WTC11 (cell line): ENCODE measurements at regions not wholly inside any gene's neighbourhood (a gene's known extent, or its start where the extent isn't known, plus 50 kb on each side); places are given as distances from the start of the nearest gene placed in this dataset.

Experiments used
- ATAC-seq: fragments of 200-7000 bp; cut with Tn5 transposase; 2 replicates; pipeline ENCODE4 v1.10.0; 2021; ENCODE audit warnings: mild to moderate bottlenecking, moderate library complexity
- CTCF ChIA-PET: fragments of 300-600 bp; sonication (Branson Sonifier 250); formaldehyde crosslinking; loops from one replicate; lab custom pipeline; 2021; ENCODE audit warnings: antibody characterized with exemption; lab: Charles Lee
- POLR2A ChIA-PET: fragments of 350-600 bp; sonication (Branson Sonifier 250); formaldehyde crosslinking; loops from one replicate; lab custom pipeline; 2021; ENCODE audit warnings: antibody characterized with exemption; lab: Charles Lee
- DNase-seq: peaks from one replicate; pipeline ENCODE4 v3.0.0; 2021; ENCODE audit warnings: low spot score
- H3K27ac Mint-ChIP-seq: 2 replicates; pipeline ENCODE4 v1.8.0; 2021; ENCODE audit warnings: mixed read lengths
- H3K27me3 Mint-ChIP-seq: 2 replicates; pipeline ENCODE4 v1.8.0; 2021; ENCODE audit warnings: low read depth, mild to moderate bottlenecking, moderate library complexity, mixed read lengths
- H3K36me3 Mint-ChIP-seq: 2 replicates; pipeline ENCODE4 v1.8.0; 2021; ENCODE audit warnings: mixed read lengths
- H3K4me1 Mint-ChIP-seq: 2 replicates; pipeline ENCODE4 v1.8.0; 2022; ENCODE audit warnings: mixed read lengths
- H3K4me3 Mint-ChIP-seq: 2 replicates; pipeline ENCODE4 v1.8.0; 2021; ENCODE audit warnings: mild to moderate bottlenecking, moderate library complexity, mixed read lengths
- H3K9me3 Mint-ChIP-seq: 2 replicates; pipeline ENCODE4 v1.8.0; 2021; ENCODE audit warnings: mixed read lengths
- EMX1 ChIP-seq: fragments of 250-450 bp; sonication (Bioruptor Pico); IDR thresholded peaks from 2 replicates; pipeline ENCODE4 v1.8.0; 2021; ENCODE audit warnings: mild to moderate bottlenecking
- ETV6 ChIP-seq: sonication (generic); formaldehyde crosslinking; IDR thresholded peaks from 2 replicates; pipeline ENCODE4 v1.8.1; 2022; ENCODE audit warnings: mild to moderate bottlenecking, missing genetic modification reagents
- KAT7 ChIP-seq: sonication (generic); formaldehyde crosslinking; IDR thresholded peaks from 2 replicates; pipeline ENCODE4 v1.8.1; 2023; ENCODE audit warnings: missing genetic modification reagents, mild to moderate bottlenecking, borderline replicate concordance
- NR3C1 ChIP-seq: sonication (generic); formaldehyde crosslinking; conservative IDR thresholded peaks from 2 replicates; pipeline ENCODE4 v1.8.1; 2023; ENCODE audit warnings: low read depth, mild to moderate bottlenecking, missing genetic modification reagents
- TCF7 ChIP-seq: sonication (generic); formaldehyde crosslinking; IDR thresholded peaks from 2 replicates; pipeline ENCODE4 v1.8.0; 2022; ENCODE audit warnings: mild to moderate bottlenecking, low read depth, missing genetic modification reagents, moderate library complexity
- TF ChIP-seq, protein P1 (sequence below): sonication (generic); formaldehyde crosslinking; IDR thresholded peaks from 2 replicates; pipeline ENCODE4 v1.8.0; 2022; ENCODE audit warnings: missing genetic modification reagents
- TF ChIP-seq, protein P2 (sequence below): sonication (generic); formaldehyde crosslinking; IDR thresholded peaks from 2 replicates; pipeline ENCODE4 v1.8.1; 2022; ENCODE audit warnings: low read depth, mild to moderate bottlenecking, moderate library complexity, missing genetic modification reagents, borderline replicate concordance
- TF ChIP-seq, protein P3 (sequence below): sonication (generic); formaldehyde crosslinking; IDR thresholded peaks from 2 replicates; pipeline ENCODE4 v1.8.1; 2022; ENCODE audit warnings: mild to moderate bottlenecking, moderate library complexity, missing genetic modification reagents
- TF ChIP-seq, protein P4 (sequence below): sonication (generic); formaldehyde crosslinking; IDR thresholded peaks from 2 replicates; pipeline ENCODE4 v1.8.0; 2022; ENCODE audit warnings: mild to moderate bottlenecking, missing genetic modification reagents
- TF ChIP-seq, protein P5 (sequence below): sonication (generic); formaldehyde crosslinking; IDR thresholded peaks from 2 replicates; pipeline ENCODE4 v1.8.0; 2023; ENCODE audit warnings: missing genetic modification reagents
- TF ChIP-seq, protein P6 (sequence below): fragments of 250-450 bp; sonication (Bioruptor Pico); IDR thresholded peaks from 2 replicates; pipeline ENCODE4 v1.9.0; 2021; ENCODE audit warnings: mild to moderate bottlenecking
- TF ChIP-seq, protein P7 (sequence below): fragments of 250-450 bp; sonication (Bioruptor Pico); conservative IDR thresholded peaks from 2 replicates; pipeline ENCODE4 v1.9.0; 2021; ENCODE audit warnings: mild to moderate bottlenecking

DNA sequence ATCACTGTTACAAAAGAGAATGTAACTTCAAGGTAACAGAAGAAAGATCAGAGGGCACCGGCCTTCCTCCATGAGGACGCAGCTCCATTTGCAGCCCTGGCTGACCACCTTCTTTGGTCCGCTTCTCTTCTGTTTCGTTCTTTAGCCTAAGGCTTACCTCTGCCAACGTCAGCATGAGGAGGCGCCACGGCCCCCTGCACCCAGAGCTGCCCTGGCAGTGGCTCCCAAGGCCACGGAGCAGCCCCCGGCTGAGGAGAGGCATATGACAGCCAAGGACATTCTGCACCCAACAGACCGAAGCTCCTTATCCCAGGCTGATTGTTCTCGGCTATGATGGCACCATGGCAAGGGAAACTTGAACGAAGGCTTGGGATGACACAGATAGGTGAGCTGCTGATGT is 250.3 kb downstream of the TOMM20 start (continued):
- TF ChIP-seq, protein P1, sequence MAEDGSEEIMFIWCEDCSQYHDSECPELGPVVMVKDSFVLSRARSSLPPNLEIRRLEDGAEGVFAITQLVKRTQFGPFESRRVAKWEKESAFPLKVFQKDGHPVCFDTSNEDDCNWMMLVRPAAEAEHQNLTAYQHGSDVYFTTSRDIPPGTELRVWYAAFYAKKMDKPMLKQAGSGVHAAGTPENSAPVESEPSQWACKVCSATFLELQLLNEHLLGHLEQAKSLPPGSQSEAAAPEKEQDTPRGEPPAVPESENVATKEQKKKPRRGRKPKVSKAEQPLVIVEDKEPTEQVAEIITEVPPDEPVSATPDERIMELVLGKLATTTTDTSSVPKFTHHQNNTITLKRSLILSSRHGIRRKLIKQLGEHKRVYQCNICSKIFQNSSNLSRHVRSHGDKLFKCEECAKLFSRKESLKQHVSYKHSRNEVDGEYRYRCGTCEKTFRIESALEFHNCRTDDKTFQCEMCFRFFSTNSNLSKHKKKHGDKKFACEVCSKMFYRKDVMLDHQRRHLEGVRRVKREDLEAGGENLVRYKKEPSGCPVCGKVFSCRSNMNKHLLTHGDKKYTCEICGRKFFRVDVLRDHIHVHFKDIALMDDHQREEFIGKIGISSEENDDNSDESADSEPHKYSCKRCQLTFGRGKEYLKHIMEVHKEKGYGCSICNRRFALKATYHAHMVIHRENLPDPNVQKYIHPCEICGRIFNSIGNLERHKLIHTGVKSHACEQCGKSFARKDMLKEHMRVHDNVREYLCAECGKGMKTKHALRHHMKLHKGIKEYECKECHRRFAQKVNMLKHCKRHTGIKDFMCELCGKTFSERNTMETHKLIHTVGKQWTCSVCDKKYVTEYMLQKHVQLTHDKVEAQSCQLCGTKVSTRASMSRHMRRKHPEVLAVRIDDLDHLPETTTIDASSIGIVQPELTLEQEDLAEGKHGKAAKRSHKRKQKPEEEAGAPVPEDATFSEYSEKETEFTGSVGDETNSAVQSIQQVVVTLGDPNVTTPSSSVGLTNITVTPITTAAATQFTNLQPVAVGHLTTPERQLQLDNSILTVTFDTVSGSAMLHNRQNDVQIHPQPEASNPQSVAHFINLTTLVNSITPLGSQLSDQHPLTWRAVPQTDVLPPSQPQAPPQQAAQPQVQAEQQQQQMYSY (CRISPR knock-in tag) = no peak
- TF ChIP-seq, protein P2, sequence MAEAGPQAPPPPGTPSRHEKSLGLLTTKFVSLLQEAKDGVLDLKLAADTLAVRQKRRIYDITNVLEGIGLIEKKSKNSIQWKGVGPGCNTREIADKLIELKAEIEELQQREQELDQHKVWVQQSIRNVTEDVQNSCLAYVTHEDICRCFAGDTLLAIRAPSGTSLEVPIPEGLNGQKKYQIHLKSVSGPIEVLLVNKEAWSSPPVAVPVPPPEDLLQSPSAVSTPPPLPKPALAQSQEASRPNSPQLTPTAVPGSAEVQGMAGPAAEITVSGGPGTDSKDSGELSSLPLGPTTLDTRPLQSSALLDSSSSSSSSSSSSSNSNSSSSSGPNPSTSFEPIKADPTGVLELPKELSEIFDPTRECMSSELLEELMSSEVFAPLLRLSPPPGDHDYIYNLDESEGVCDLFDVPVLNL (CRISPR knock-in tag) = no peak
- TF ChIP-seq, protein P3, sequence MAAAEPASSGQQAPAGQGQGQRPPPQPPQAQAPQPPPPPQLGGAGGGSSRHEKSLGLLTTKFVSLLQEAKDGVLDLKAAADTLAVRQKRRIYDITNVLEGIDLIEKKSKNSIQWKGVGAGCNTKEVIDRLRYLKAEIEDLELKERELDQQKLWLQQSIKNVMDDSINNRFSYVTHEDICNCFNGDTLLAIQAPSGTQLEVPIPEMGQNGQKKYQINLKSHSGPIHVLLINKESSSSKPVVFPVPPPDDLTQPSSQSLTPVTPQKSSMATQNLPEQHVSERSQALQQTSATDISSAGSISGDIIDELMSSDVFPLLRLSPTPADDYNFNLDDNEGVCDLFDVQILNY (CRISPR knock-in tag) = no peak
- no peak for TF ChIP-seq TCF7 (CRISPR knock-in tag)
- TF ChIP-seq, protein P4, sequence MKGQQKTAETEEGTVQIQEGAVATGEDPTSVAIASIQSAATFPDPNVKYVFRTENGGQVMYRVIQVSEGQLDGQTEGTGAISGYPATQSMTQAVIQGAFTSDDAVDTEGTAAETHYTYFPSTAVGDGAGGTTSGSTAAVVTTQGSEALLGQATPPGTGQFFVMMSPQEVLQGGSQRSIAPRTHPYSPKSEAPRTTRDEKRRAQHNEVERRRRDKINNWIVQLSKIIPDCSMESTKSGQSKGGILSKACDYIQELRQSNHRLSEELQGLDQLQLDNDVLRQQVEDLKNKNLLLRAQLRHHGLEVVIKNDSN (CRISPR knock-in tag) = no peak
- TF ChIP-seq, protein P5, sequence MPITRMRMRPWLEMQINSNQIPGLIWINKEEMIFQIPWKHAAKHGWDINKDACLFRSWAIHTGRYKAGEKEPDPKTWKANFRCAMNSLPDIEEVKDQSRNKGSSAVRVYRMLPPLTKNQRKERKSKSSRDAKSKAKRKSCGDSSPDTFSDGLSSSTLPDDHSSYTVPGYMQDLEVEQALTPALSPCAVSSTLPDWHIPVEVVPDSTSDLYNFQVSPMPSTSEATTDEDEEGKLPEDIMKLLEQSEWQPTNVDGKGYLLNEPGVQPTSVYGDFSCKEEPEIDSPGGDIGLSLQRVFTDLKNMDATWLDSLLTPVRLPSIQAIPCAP (CRISPR knock-in tag) = no peak
- no peak for TF ChIP-seq NR3C1 (CRISPR knock-in tag)
- TF ChIP-seq, protein P6, sequence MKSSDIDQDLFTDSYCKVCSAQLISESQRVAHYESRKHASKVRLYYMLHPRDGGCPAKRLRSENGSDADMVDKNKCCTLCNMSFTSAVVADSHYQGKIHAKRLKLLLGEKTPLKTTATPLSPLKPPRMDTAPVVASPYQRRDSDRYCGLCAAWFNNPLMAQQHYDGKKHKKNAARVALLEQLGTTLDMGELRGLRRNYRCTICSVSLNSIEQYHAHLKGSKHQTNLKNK (CRISPR knock-in tag) = no peak
- TF ChIP-seq, protein P7, sequence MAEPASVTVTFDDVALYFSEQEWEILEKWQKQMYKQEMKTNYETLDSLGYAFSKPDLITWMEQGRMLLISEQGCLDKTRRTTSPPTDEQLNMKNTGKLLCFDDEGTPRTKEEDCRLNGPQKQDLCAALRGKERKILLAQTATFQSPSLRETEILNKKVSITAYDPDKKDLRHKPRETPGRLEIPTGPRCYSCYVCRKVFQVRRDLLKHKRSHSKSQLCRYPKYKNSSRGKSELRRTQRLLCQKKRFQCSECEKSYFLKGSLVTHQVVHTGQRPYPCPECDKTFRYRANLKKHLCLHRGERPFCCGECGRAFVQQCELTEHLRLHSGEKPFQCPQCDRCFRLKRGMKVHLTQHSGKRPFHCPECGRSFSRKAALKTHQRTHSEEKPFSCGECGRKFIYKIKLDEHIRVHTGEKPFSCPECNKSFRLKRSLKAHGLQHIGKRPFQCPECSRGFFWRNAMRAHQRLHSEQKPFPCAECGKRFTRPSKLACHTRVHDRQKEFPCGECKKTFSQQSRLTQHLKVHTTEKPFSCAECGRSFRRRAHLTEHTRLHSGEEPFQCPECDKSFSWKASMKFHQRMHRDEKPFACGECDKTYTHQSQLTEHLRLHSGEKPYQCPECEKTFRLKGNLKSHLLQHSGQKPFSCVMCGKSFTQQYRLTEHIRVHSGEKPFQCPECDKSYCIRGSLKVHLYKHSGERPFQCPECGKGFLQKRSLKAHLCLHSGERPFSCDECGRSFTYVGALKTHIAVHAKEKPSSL (CRISPR knock-in tag) = no peak
- no peak for TF ChIP-seq ETV6
- TF ChIP-seq KAT7 (CRISPR knock-in tag) = no peak
- TF ChIP-seq EMX1 (CRISPR knock-in tag) = no peak

DNA sequence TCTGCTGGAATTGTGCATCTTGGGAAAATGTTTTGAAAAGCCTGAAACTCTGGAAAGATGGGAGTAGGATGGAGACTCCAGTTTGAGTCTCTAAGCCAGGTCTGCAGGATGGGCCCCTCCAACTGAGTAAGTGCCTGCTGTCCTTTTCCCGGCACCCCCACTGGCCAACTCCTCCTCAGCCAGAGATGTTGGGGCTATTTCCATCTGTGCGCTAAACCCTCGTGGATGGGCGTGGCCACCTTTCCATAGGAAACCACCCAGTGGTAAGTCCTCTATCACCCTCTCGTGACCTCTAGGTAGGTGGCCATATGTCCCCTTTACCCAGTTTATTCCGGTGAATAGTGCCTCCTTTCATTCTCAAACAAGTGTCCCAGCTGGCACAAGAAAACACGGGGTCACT is 250.9 kb downstream of the TOMM20 start:
- H3K9me3 Mint-ChIP-seq = no peaks in the 10 kb centered on the region
- H3K4me1 Mint-ChIP-seq = no peaks in the 10 kb centered on the region
- TF ChIP-seq NR3C1 (CRISPR knock-in tag) = no peak
- ChIA-PET CTCF (no interaction called here), POLR2A (no interaction called here)
- ATAC-seq = no peak
- H3K27me3 Mint-ChIP-seq = no peaks in the 10 kb centered on the region
- H3K4me3 Mint-ChIP-seq = no peak overlapping the region
- H3K27ac Mint-ChIP-seq = no peak overlapping the region
- H3K36me3 Mint-ChIP-seq = no peaks in the 10 kb centered on the region
- DNase-seq = no peak
